ENCODE measurements at regions not wholly inside any gene's neighbourhood (a gene's known extent, or its start where the extent isn't known, plus 50 kb on each side); places are given as distances from the start of the nearest gene placed in this dataset.

GRCh38 chr1:208895820-208896219 lies 651.6 kb upstream of the PLXNA2 start:
- no peaks in the 10 kb centered on the region for H3K79me2 ChIP-seq (ENCODE audit: insufficient read depth, low read length)
- no peak overlapping the region for H3K9ac ChIP-seq (ENCODE audit: insufficient read depth, low read length, poor library complexity, severe bottlenecking)
- no peaks in the 10 kb centered on the region for H3K27me3 ChIP-seq (ENCODE audit: control insufficient read depth in 2 of 2, insufficient read depth in 2 of 2, low read length in 2 of 2)
- Mint-ChIP-seq H3K4me3 (no peak overlapping the region), H3K9me3 (peaks cover 0 to 2% (median 0%) of the 10 kb centered on the region in 7 donors), H3K4me1 (no peaks in the 10 kb centered on the region), H3K36me3 (no peaks in the 10 kb centered on the region), H3K27me3 (ENCODE audit: low read depth in 3 of 3) (peaks cover 0 to 2% (median 2%) of the 10 kb centered on the region in 3 donors), H3K27ac (no peak overlapping the region)
- no peaks in the 10 kb centered on the region for H3K36me3 ChIP-seq (replicated peaks in 1 of 2; ENCODE audit: control insufficient read depth in 1 of 2, insufficient read depth in 2 of 2, low read length in 2 of 2)
- no CpG with 5 or more reads among the region's 1 CpG for WGBS (ENCODE audit: insufficient coverage)
- intact Hi-C loops (cut with micrococcal nuclease): no loop called here
- no peak for DNase-seq
- H2AFZ ChIP-seq (ENCODE audit: insufficient read depth, low read depth, low read length, poor library complexity, severe bottlenecking): no peak overlapping the region
- no peak overlapping the region for H3K4me2 ChIP-seq (replicated peaks; ENCODE audit: extremely low read depth, low read length, poor library complexity, severe bottlenecking)
- no peak for TF ChIP-seq CTCF (IDR thresholded peaks at IDR 0.05)
- no peaks in the 10 kb centered on the region for H4K20me1 ChIP-seq (ENCODE audit: insufficient read depth, low read length)
- H3K27ac ChIP-seq (ENCODE audit: low read depth in 1 of 2, low read length in 2 of 2): no peak overlapping the region
- no peaks in the 10 kb centered on the region for H3K9me3 ChIP-seq (replicated peaks in 1 of 2; ENCODE audit: control insufficient read depth in 1 of 2, insufficient read depth in 1 of 2, low read length in 2 of 2)
- H3K4me3 ChIP-seq (replicated peaks in 1 of 3; ENCODE audit: low read depth in 2 of 3, low read length in 3 of 3): no peak overlapping the region
- H3K4me1 ChIP-seq (ENCODE audit: control insufficient read depth in 1 of 2, insufficient read depth in 2 of 2, low read length in 2 of 2): no peaks in the 10 kb centered on the region

GRCh38 chr1:208896768-208897167 lies 652.6 kb upstream of the PLXNA2 start:
- Histone ChIP-seq H3K4me2 (replicated peaks; ENCODE audit: extremely low read depth, low read length, poor library complexity, severe bottlenecking) (no peak overlapping the region), H3K36me3 (replicated peaks in 1 of 2; ENCODE audit: control insufficient read depth in 1 of 2, insufficient read depth in 2 of 2, low read length in 2 of 2) (no peaks in the 10 kb centered on the region), H3K9me3 (replicated peaks in 1 of 2; ENCODE audit: control insufficient read depth in 1 of 2, insufficient read depth in 1 of 2, low read length in 2 of 2) (no peaks in the 10 kb centered on the region), H3K27ac (ENCODE audit: low read depth in 1 of 2, low read length in 2 of 2) (no peak overlapping the region), H4K20me1 (ENCODE audit: insufficient read depth, low read length) (no peaks in the 10 kb centered on the region), H3K4me1 (ENCODE audit: control insufficient read depth in 1 of 2, insufficient read depth in 2 of 2, low read length in 2 of 2) (no peaks in the 10 kb centered on the region), H3K4me3 (replicated peaks in 1 of 3; ENCODE audit: low read depth in 2 of 3, low read length in 3 of 3) (no peak overlapping the region), H2AFZ (ENCODE audit: insufficient read depth, low read depth, low read length, poor library complexity, severe bottlenecking) (no peak overlapping the region), H3K27me3 (ENCODE audit: control insufficient read depth in 2 of 2, insufficient read depth in 2 of 2, low read length in 2 of 2) (no peaks in the 10 kb centered on the region), H3K9ac (ENCODE audit: insufficient read depth, low read length, poor library complexity, severe bottlenecking) (no peak overlapping the region), H3K79me2 (ENCODE audit: insufficient read depth, low read length) (no peaks in the 10 kb centered on the region)
- no peaks in the 10 kb centered on the region for H3K4me1 Mint-ChIP-seq
- H3K27ac Mint-ChIP-seq: no peak overlapping the region
- no peak overlapping the region for H3K4me3 Mint-ChIP-seq
- H3K36me3 Mint-ChIP-seq: no peaks in the 10 kb centered on the region
- intact Hi-C loops (cut with micrococcal nuclease): no loop called here
- no peak for TF ChIP-seq CTCF (IDR thresholded peaks at IDR 0.05)
- H3K27me3 Mint-ChIP-seq (ENCODE audit: low read depth in 3 of 3): peaks cover 0 to 2% (median 2%) of the 10 kb centered on the region in 3 donors
- peaks cover 0 to 2% (median 0%) of the 10 kb centered on the region in 7 donors for H3K9me3 Mint-ChIP-seq
- no peak for DNase-seq
